Trophoblast cell (in vitro differentiated cells and primary cell): ENCODE measurements at regions not wholly inside any gene's neighbourhood (a gene's known extent, or its start where the extent isn't known, plus 50 kb on each side); places are given as distances from the start of the nearest gene placed in this dataset.
"Not testable (repeated sequence)": the region's sequence is repeated elsewhere in the genome, so short reads cannot be mapped to it uniquely, and the experiment has no call there.

Source experiments
- DNase-seq, 2 donors: peaks; one replicate each; pipeline ENCODE4 v3.0.0-alpha.2; 2016
- H2AFZ ChIP-seq: 2 replicates; pipeline ENCODE4 v1.6.1; 2013; ENCODE audit warnings: low read length, moderate library complexity, mild to moderate bottlenecking; ENCODE audit not compliant: insufficient read depth, poor library complexity
- H2AK5ac ChIP-seq: 2 replicates; pipeline ENCODE4 v1.6.1; 2013; ENCODE audit warnings: mild to moderate bottlenecking, low read length
- H2BK120ac ChIP-seq: 2 replicates; pipeline ENCODE4 v1.6.1; 2013; ENCODE audit warnings: low read length, mild to moderate bottlenecking, moderate library complexity; ENCODE audit not compliant: insufficient read depth, poor library complexity
- H2BK12ac ChIP-seq: 2 replicates; pipeline ENCODE4 v1.6.1; 2013; ENCODE audit warnings: mild to moderate bottlenecking, low read length, moderate library complexity
- H2BK5ac ChIP-seq: 2 replicates; pipeline ENCODE4 v1.6.1; 2013; ENCODE audit warnings: low read length, low read depth, moderate library complexity, mild to moderate bottlenecking; ENCODE audit not compliant: poor library complexity
- H3K14ac ChIP-seq: 2 replicates; pipeline ENCODE4 v1.6.1; 2013; ENCODE audit warnings: mild to moderate bottlenecking, low read length
- H3K18ac ChIP-seq: 2 replicates; pipeline ENCODE4 v1.6.1; 2013; ENCODE audit warnings: mild to moderate bottlenecking, low read length
- H3K23ac ChIP-seq: 2 replicates; pipeline ENCODE4 v1.6.1; 2013; ENCODE audit warnings: low read length
- H3K27ac ChIP-seq: 2 replicates; pipeline ENCODE4 v1.5.1; 2013; ENCODE audit warnings: low read depth, mild to moderate bottlenecking, inconsistent platforms, low read length, moderate library complexity
- H3K27me3 ChIP-seq: 2 replicates; pipeline ENCODE4 v1.6.1; 2013; ENCODE audit warnings: inconsistent platforms, mild to moderate bottlenecking, low read length, moderate library complexity; ENCODE audit not compliant: insufficient read depth
- H3K36me3 ChIP-seq, 2 experiments: 1 replicate in 1 of 2; 2 replicates in 1 of 2; pipeline ENCODE4 v1.6.1; 2013; ENCODE audit warnings: low read length in 2 of 2, mild to moderate bottlenecking in 2 of 2, moderate library complexity in 1 of 2; ENCODE audit not compliant: insufficient read depth in 2 of 2, control insufficient read depth in 1 of 2
- H3K4ac ChIP-seq: 2 replicates; pipeline ENCODE4 v1.6.1; 2013; ENCODE audit warnings: low read depth, mild to moderate bottlenecking, low read length, moderate library complexity
- H3K4me1 ChIP-seq, 2 experiments: 1 replicate in 1 of 2; 2 replicates in 1 of 2; pipeline ENCODE4 v1.6.1; 2013; ENCODE audit warnings: low read length in 2 of 2, mild to moderate bottlenecking in 2 of 2, moderate library complexity in 1 of 2; ENCODE audit not compliant: insufficient read depth in 2 of 2, control insufficient read depth in 1 of 2
- H3K4me2 ChIP-seq: 2 replicates; pipeline ENCODE4 v1.6.1; 2013; ENCODE audit warnings: inconsistent platforms, mild to moderate bottlenecking, low read length, moderate library complexity
- H3K4me3 ChIP-seq: 2 replicates; pipeline ENCODE4 v1.5.1; 2013; ENCODE audit warnings: mild to moderate bottlenecking, low read depth, low read length, inconsistent platforms
- H3K79me1 ChIP-seq: one replicate; pipeline ENCODE4 v1.6.1; 2013; ENCODE audit warnings: low read length
- H3K79me2 ChIP-seq: 2 replicates; pipeline ENCODE4 v1.6.1; 2013; ENCODE audit warnings: low read length, mild to moderate bottlenecking; ENCODE audit not compliant: control insufficient read depth, insufficient read depth, poor library complexity
- H3K9ac ChIP-seq: 2 replicates; pipeline ENCODE4 v1.6.1; 2013; ENCODE audit warnings: mild to moderate bottlenecking, low read length
- H3K9me3 ChIP-seq: 2 replicates; pipeline ENCODE4 v1.6.1; 2013; ENCODE audit warnings: low read depth, mild to moderate bottlenecking, control low read depth, inconsistent platforms, low read length; ENCODE audit not compliant: insufficient read depth
- H4K12ac ChIP-seq: 2 replicates; pipeline ENCODE4 v1.6.1; 2013; ENCODE audit warnings: low read depth, mild to moderate bottlenecking, low read length, moderate library complexity
- H4K8ac ChIP-seq: 2 replicates; pipeline ENCODE4 v1.6.1; 2013; ENCODE audit warnings: low read depth, mild to moderate bottlenecking, low read length, moderate library complexity
- H4K91ac ChIP-seq: one replicate; pipeline ENCODE4 v1.6.1; 2013; ENCODE audit warnings: low read depth, mild to moderate bottlenecking, low read length, moderate library complexity
- WGBS: extraction: QIAGEN DNeasy Blood & Tissue Kit; methylation state at CpG from one replicate; pipeline ENCODE4 v1.1.7; 2013; ENCODE audit warnings: missing lambda C conversion rate; ENCODE audit not compliant: insufficient read length, insufficient coverage; ENCODE audit errors: extremely low coverage; 5-methylcytosine and 5-hydroxymethylcytosine counted together

DNA sequence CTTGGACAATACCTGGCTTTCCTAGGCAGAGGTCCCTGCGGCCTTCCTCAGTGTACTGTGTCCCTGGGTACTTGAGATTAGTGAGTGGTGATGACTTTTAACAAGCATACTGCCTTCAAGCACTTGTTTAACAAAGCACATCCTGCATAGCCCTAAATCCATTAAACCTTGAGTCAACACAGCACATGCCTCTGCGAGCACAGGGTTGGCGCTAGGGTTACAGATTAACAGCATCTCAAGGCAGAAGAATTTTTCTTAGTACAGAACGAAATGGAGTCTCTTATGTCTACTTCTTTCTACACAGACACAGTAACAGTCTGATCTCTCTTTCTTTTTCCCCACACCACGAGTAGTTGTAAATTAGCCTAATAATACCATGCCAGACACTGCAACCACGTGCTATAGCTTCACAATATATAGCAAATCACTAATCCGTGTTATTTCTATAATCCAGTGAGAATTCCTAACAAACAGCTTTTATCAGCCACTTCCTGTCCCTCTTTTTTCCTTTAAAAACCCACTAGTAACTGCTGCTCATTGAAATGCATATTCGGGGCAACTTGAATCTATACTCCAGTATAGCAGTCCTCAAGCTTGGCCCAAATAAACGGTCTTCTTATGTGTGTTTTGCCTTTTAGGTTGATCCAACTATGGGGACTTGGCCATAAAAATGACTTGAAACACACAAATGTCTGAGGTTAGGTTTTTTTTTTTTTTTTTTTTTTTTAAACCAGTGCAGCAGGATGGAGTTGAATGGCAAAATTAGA is 102.9 kb upstream of the MTLN start:
- not testable (repeated sequence) for DNase-seq, H3K9ac ChIP-seq, H2AFZ ChIP-seq, H3K14ac ChIP-seq, H3K79me1 ChIP-seq, H3K27ac ChIP-seq, H3K4me2 ChIP-seq, H2BK12ac ChIP-seq, H3K36me3 ChIP-seq, H3K23ac ChIP-seq, H3K9me3 ChIP-seq, H3K18ac ChIP-seq, H2AK5ac ChIP-seq, H3K27me3 ChIP-seq, H4K8ac ChIP-seq, H2BK5ac ChIP-seq, H3K4ac ChIP-seq, H3K4me3 ChIP-seq, H4K12ac ChIP-seq, H3K79me2 ChIP-seq, H4K91ac ChIP-seq, H3K4me1 ChIP-seq, H2BK120ac ChIP-seq
- no CpG with 5 or more reads among the region's 9 CpGs for WGBS

- not testable (repeated sequence) for H3K4me1 ChIP-seq, H3K79me2 ChIP-seq, H2BK5ac ChIP-seq, H3K14ac ChIP-seq, H3K36me3 ChIP-seq, H3K79me1 ChIP-seq, H3K9ac ChIP-seq, H2BK120ac ChIP-seq, H4K8ac ChIP-seq, H2AFZ ChIP-seq, DNase-seq, H3K18ac ChIP-seq, H3K4me2 ChIP-seq, H2AK5ac ChIP-seq, H3K4me3 ChIP-seq, H3K27me3 ChIP-seq, H2BK12ac ChIP-seq, H4K91ac ChIP-seq, H3K23ac ChIP-seq, H4K12ac ChIP-seq, H3K9me3 ChIP-seq, H3K27ac ChIP-seq, H3K4ac ChIP-seq
- WGBS: no CpG with 5 or more reads among the region's 10 CpGs
Measured at GRCh38 chr2:110314472-110314871, 102.1 kb upstream of the MTLN start.

GRCh38 chr2:110313032-110313431 is 100.7 kb upstream of the MTLN start:
- not testable (repeated sequence) for H4K12ac ChIP-seq, H3K79me1 ChIP-seq, H3K9me3 ChIP-seq, H3K79me2 ChIP-seq, H3K4me1 ChIP-seq, DNase-seq, H3K14ac ChIP-seq, H3K4me3 ChIP-seq, H2BK5ac ChIP-seq, H2AFZ ChIP-seq, H3K4ac ChIP-seq, H2BK12ac ChIP-seq, H4K91ac ChIP-seq, H3K36me3 ChIP-seq, H2BK120ac ChIP-seq, H3K27me3 ChIP-seq, H3K27ac ChIP-seq, H3K18ac ChIP-seq, H2AK5ac ChIP-seq, H4K8ac ChIP-seq, H3K4me2 ChIP-seq, H3K23ac ChIP-seq, H3K9ac ChIP-seq

DNA sequence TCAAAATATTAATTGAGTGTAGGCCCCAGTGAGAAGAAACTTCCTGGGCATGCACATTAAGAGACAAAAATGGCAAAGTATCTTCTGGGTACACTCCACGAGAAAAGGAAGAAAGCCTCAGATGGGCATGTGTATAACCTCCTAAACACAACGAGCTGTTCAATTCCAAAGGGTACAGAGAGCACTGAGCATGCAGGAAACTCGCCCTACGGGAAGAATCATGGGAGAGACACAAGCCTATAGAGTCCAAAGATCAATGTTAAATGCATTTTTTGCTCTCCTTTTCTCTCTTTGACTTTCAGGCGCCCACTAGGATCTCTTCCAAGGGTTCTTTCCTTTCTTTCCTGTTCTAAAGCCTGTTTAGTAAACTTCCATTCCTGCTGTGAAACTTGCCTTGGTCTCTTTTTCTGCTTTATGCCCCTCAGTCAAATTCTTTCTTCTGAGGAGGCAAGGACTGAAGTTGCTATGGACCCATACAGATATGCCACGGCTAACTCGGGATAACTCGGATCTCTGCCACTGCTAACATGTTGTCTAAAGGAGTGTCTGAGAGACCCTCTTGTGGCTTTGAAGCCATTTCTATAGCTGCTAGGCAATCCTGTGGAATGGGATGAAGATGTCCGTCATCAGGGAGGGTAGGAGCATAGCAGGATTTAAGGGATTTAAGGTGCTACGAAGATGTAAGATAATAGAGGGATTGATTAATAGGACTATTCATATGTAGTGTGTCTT is 99.5 kb upstream of the MTLN start:
- H4K12ac ChIP-seq, H3K14ac ChIP-seq, H4K91ac ChIP-seq, H3K4me2 ChIP-seq, H3K18ac ChIP-seq, H2BK5ac ChIP-seq, DNase-seq, H3K27ac ChIP-seq, H3K79me2 ChIP-seq, H2AFZ ChIP-seq, H4K8ac ChIP-seq, H2BK12ac ChIP-seq, H3K9ac ChIP-seq, H3K36me3 ChIP-seq, H3K4ac ChIP-seq, H2BK120ac ChIP-seq, H3K9me3 ChIP-seq, H2AK5ac ChIP-seq, H3K27me3 ChIP-seq, H3K4me1 ChIP-seq, H3K4me3 ChIP-seq, H3K23ac ChIP-seq, H3K79me1 ChIP-seq: not testable (repeated sequence)
- WGBS: no CpG with 5 or more reads among the region's 10 CpGs
